OCI-LY1 (cell line): ENCODE measurements at regions not wholly inside any gene's neighbourhood (a gene's known extent, or its start where the extent isn't known, plus 50 kb on each side); places are given as distances from the start of the nearest gene placed in this dataset.
A peak's percentile ranks its signal among the peaks of the same experiment; 100 is the strongest.

Experiments
- H2AFZ ChIP-seq: fragments of 200-600 bp; sonication (generic), shearing (Covaris generic); 2 replicates; pipeline ENCODE4 v1.6.0; 2014; ENCODE audit warnings: antibody characterized with exemption, mild to moderate bottlenecking, low read length
- H3F3A ChIP-seq: fragments of 200-600 bp; sonication (generic), shearing (Covaris generic); 2 replicates; pipeline ENCODE4 v1.6.0; 2014; ENCODE audit warnings: mild to moderate bottlenecking, antibody characterized with exemption, low read length, moderate library complexity; ENCODE audit not compliant: insufficient read depth
- H3K27ac ChIP-seq: fragments of 200-600 bp; sonication (generic); 2 replicates; pipeline ENCODE4 v1.5.1; 2014; ENCODE audit warnings: low read length, mixed run types, mild to moderate bottlenecking, low read depth; ENCODE audit not compliant: poor library complexity, severe bottlenecking
- H3K27me3 ChIP-seq: fragments of 200-600 bp; sonication (generic); 2 replicates; pipeline ENCODE4 v1.6.0; 2014; ENCODE audit warnings: antibody characterized with exemption, mild to moderate bottlenecking, low read length, moderate library complexity; ENCODE audit not compliant: insufficient read depth
- H3K36me3 ChIP-seq: fragments of 200-600 bp; sonication (generic); 2 replicates; pipeline ENCODE4 v1.6.1; 2014; ENCODE audit warnings: mild to moderate bottlenecking, antibody characterized with exemption, low read length, moderate library complexity, mixed read lengths; ENCODE audit not compliant: insufficient read depth
- H3K4me1 ChIP-seq: fragments of 200-600 bp; sonication (generic); 2 replicates; pipeline ENCODE4 v1.5.1; 2014; ENCODE audit warnings: mild to moderate bottlenecking, low read length, moderate library complexity; ENCODE audit not compliant: insufficient read depth, severe bottlenecking
- H3K4me2 ChIP-seq: fragments of 200-600 bp; sonication (generic), shearing (Covaris generic); 2 replicates; pipeline ENCODE4 v1.6.1; 2014; ENCODE audit warnings: low read length
- H3K4me3 ChIP-seq: fragments of 200-600 bp; sonication (generic); 2 replicates; pipeline ENCODE4 v1.5.1; 2014; ENCODE audit warnings: low read length, low read depth, mild to moderate bottlenecking, mixed read lengths; ENCODE audit not compliant: poor library complexity, severe bottlenecking
- H3K79me2 ChIP-seq: fragments of 200-600 bp; shearing (Covaris generic); 2 replicates; pipeline ENCODE4 v1.6.1; 2016; ENCODE audit warnings: mixed run types, low read length, mixed read lengths; ENCODE audit not compliant: insufficient read depth
- H3K9ac ChIP-seq: fragments of 200-600 bp; sonication (generic), shearing (Covaris generic); 2 replicates; pipeline ENCODE4 v1.6.1; 2014; ENCODE audit warnings: mild to moderate bottlenecking, low read length, mixed read lengths
- H3K9me2 ChIP-seq: fragments of 200-600 bp; sonication (generic), shearing (Covaris generic); 2 replicates; pipeline ENCODE4 v1.6.1; 2014; ENCODE audit warnings: low read depth, mild to moderate bottlenecking, low read length, mixed read lengths
- H3K9me3 ChIP-seq: fragments of 200-600 bp; shearing (Covaris generic); 2 replicates; pipeline ENCODE4 v1.6.1; 2014; ENCODE audit warnings: low read length, mixed read lengths
- H4K20me1 ChIP-seq: fragments of 200-600 bp; sonication (generic), shearing (Covaris generic); 2 replicates; pipeline ENCODE4 v1.6.0; 2016; ENCODE audit warnings: mild to moderate bottlenecking, low read length; ENCODE audit not compliant: insufficient read depth
- CTCF ChIP-seq: fragments of 200-600 bp; sonication (generic), shearing (Covaris generic); IDR thresholded peaks from 2 replicates; pipeline ENCODE4 v1.5.1; 2017; ENCODE audit warnings: mild to moderate bottlenecking, antibody characterized with exemption, low read length, moderate library complexity, mixed read lengths
- EZH2 ChIP-seq: fragments of 200-600 bp; sonication (generic), shearing (Covaris generic); IDR thresholded peaks from 2 replicates; pipeline ENCODE4 v1.8.0; 2017; ENCODE audit warnings: borderline replicate concordance, mixed run types, mild to moderate bottlenecking, antibody characterized with exemption, low read length, moderate library complexity, mixed read lengths

- H4K20me1 ChIP-seq, result no peaks in the 10 kb centered on the region
- H3K4me3 ChIP-seq, result no peak overlapping the region
- no peak overlapping the region for H2AFZ ChIP-seq
- no peaks in the 10 kb centered on the region for H3K4me1 ChIP-seq
- H3K27me3 ChIP-seq, result no peaks in the 10 kb centered on the region
- no peaks in the 10 kb centered on the region for H3K36me3 ChIP-seq
- no peaks in the 10 kb centered on the region for H3K9me3 ChIP-seq
- H3K79me2 ChIP-seq, result no peaks in the 10 kb centered on the region
- H3K9ac ChIP-seq, result no peak overlapping the region
- no peak overlapping the region for H3K4me2 ChIP-seq
- H3K9me2 ChIP-seq, result no peaks in the 10 kb centered on the region
- H3F3A ChIP-seq, result no peaks in the 10 kb centered on the region
- TF ChIP-seq CTCF, result no peak
- no peak for TF ChIP-seq EZH2
- no peak overlapping the region for H3K27ac ChIP-seq
These were observed 420.4 kb upstream of the MIS18BP1 start for GRCh38 chr14:45673420-45673819.

GRCh38 chr14:45664668-45665356 lies 411.8 kb upstream of the MIS18BP1 start:
- Histone ChIP-seq H2AFZ (no peak overlapping the region), H3F3A (no peaks in the 10 kb centered on the region)

GRCh38 chr14:45658917-45659299 lies 405.9 kb upstream of the MIS18BP1 start:
- H3K27me3 ChIP-seq, result no peaks in the 10 kb centered on the region
- no peaks in the 10 kb centered on the region for H4K20me1 ChIP-seq
- H3K9ac ChIP-seq, result no peak overlapping the region
- TF ChIP-seq EZH2, result no peak
- TF ChIP-seq CTCF, result no peak
- no peak overlapping the region for H2AFZ ChIP-seq
- no peak overlapping the region for H3K4me2 ChIP-seq
- H3K27ac ChIP-seq, result no peak overlapping the region
- H3K9me3 ChIP-seq, result no peaks in the 10 kb centered on the region
- no peaks in the 10 kb centered on the region for H3K4me1 ChIP-seq
- no peak overlapping the region for H3K4me3 ChIP-seq
- H3F3A ChIP-seq, result no peaks in the 10 kb centered on the region
- no peaks in the 10 kb centered on the region for H3K36me3 ChIP-seq
- no peaks in the 10 kb centered on the region for H3K79me2 ChIP-seq
- H3K9me2 ChIP-seq, result no peaks in the 10 kb centered on the region

More at GRCh38 chr14:45664668-45665356, 411.8 kb upstream of the MIS18BP1 start:
- no peak overlapping the region for H3K4me2 ChIP-seq
- no peak overlapping the region for H3K4me3 ChIP-seq
- H3K9me3 ChIP-seq, result no peaks in the 10 kb centered on the region
- no peaks in the 10 kb centered on the region for H3K27me3 ChIP-seq
- H3K79me2 ChIP-seq, result no peaks in the 10 kb centered on the region
- H3K9me2 ChIP-seq, result no peaks in the 10 kb centered on the region
- no peak overlapping the region for H3K9ac ChIP-seq
- no peaks in the 10 kb centered on the region for H3K4me1 ChIP-seq
- TF ChIP-seq EZH2 (no peak), CTCF (peak; percentile 45; the same call in 1 of the 2 replicates)
- no peaks in the 10 kb centered on the region for H3K36me3 ChIP-seq
- H4K20me1 ChIP-seq, result no peaks in the 10 kb centered on the region
- H3K27ac ChIP-seq, result no peak overlapping the region
